GM18507 (cell line): ENCODE measurements at regions not wholly inside any gene's neighbourhood (a gene's known extent, or its start where the extent isn't known, plus 50 kb on each side); places are given as distances from the start of the nearest gene placed in this dataset.
"Not testable (repeated sequence)": the region's sequence is repeated elsewhere in the genome, so short reads cannot be mapped to it uniquely, and the experiment has no call there.

Experiments
- DNase-seq: peaks from one replicate; pipeline ENCODE4 v3.0.0; 2011; ENCODE audit warnings: low read depth; ENCODE audit not compliant: insufficient read length; ENCODE audit errors: extremely low spot score
- FAIRE-seq: peaks from 2 replicates; lab custom pipeline; 2011; peaks lifted over from hg19 to GRCh38; lab: Jason Lieb, UNC

DNA sequence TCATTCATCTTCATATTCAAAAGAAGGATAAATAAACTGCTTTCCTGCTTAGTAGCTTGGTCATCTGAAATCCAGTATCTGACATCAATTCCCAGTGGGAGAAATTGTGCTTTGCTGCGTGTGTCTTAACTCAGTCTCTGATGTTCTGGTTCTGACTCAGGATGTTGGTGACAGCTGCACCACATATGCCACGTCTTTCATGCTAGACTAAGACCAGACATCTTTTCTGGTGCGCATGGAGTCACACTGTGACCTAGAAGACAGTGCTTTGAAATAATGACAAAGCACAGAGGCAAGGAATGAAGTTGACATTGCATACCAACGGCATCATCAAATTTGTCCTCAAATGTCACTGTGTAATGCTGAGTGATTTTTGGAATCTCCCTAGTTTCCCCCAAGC lies 308.8 kb upstream of the PLGLB1 start:
- not testable (repeated sequence) for FAIRE-seq, DNase-seq

- not testable (repeated sequence) for DNase-seq, FAIRE-seq
These were observed 310.4 kb upstream of the PLGLB1 start for GRCh38 chr2:87331940-87332583.

- FAIRE-seq: not testable (repeated sequence)
These were observed 313.2 kb upstream of the PLGLB1 start for GRCh38 chr2:87334888-87335287.

DNA sequence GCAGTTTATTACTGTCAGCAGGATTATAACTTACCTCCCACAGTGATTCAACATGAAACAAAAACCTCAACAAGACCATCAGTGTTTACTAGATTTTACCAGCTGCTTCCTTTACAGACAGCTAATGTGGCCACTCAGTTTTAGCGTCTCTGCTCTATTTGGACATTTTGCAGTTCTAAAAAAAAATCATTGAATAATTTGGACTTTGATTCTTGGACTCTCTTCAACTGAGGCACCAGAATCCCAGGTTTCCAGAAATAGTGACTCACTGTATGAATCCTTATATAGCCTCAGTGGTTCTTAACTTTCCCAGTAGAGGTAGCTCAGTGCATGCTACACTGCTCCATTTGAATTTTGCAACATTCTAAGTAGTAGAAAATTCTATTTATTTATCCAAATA lies 317.4 kb upstream of the PLGLB1 start:
- FAIRE-seq, DNase-seq: not testable (repeated sequence)

More at GRCh38 chr2:87334888-87335287, 313.2 kb upstream of the PLGLB1 start:
- not testable (repeated sequence) for DNase-seq

DNA sequence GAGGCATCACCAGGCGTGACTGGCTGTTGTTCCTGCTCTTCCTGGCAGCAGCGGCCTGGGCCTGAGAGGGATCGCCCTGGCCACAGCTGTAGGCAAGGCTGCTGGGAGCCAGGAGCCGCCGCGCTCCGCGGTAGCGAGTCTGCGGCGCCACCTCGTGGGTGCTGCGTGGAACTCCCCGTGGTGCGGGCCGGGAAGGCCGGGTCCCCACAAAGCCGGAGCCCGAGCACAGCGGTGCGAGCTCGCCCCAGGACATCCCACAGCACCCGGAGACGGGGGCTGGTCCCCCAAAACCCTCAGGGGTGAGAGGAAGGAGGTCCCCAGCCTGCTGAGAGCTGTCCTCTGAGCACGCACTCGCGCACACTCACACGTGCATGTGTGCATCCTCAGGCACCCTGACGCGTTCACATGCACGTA lies 320.0 kb upstream of the PLGLB1 start:
- not testable (repeated sequence) for DNase-seq, FAIRE-seq

- FAIRE-seq, DNase-seq: not testable (repeated sequence)
These were observed 320.5 kb upstream of the PLGLB1 start for GRCh38 chr2:87342175-87342574.

DNA sequence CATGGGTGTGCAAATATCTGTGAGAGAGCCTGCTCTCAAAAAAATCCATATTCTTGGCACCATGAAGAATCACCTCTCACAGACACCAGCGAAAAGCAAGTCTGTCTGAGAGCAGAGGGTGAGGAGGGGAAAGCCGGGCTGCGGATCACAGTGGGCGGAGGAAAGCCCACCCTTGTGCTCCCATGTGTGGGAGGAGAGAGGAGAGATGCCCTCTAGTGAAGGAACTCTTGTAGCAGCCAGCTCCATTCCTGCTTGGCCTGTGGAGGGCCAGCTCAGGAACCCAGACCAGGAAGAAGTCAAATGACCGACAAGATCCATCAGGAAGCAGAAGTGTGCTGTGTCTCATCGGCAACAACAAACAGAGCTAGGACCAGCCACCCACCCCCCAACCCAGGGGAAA lies 321.7 kb upstream of the PLGLB1 start:
- FAIRE-seq: not testable (repeated sequence)

DNA sequence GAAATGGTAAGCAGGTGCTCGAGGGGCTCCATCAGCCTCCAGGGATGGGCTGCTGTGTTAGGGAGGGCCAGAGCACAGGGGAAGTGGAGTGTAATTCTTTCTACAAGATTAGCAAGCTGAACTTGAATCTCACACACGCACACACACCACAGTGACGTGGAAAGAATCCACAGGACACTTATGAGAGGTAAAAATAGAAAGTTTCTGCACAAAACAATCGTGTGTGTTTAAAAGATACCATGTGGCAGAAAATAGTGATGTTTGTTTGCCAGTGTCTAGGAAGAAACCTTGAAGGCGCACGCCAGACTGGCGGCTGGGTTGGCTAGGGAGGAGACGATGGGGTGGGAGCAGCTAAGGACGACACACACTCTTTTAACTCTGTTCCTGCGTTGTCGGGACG lies 323.6 kb upstream of the PLGLB1 start:
- FAIRE-seq, DNase-seq: not testable (repeated sequence)

More for the DNA sequence above, 321.7 kb upstream of the PLGLB1 start:
- DNase-seq: not testable (repeated sequence)

- FAIRE-seq, DNase-seq: not testable (repeated sequence)
These were observed 326.9 kb upstream of the PLGLB1 start for GRCh38 chr2:87348556-87348955.

- FAIRE-seq: not testable (repeated sequence)
These were observed 327.4 kb upstream of the PLGLB1 start for GRCh38 chr2:87349006-87349405.

GRCh38 chr2:87352178-87352934 lies 330.7 kb upstream of the PLGLB1 start:
- FAIRE-seq: not testable (repeated sequence)

More at GRCh38 chr2:87349006-87349405, 327.4 kb upstream of the PLGLB1 start:
- not testable (repeated sequence) for DNase-seq

GRCh38 chr2:87353408-87353807 lies 331.8 kb upstream of the PLGLB1 start:
- FAIRE-seq, DNase-seq: not testable (repeated sequence)

More at GRCh38 chr2:87352178-87352934, 330.7 kb upstream of the PLGLB1 start:
- DNase-seq: not testable (repeated sequence)

DNA sequence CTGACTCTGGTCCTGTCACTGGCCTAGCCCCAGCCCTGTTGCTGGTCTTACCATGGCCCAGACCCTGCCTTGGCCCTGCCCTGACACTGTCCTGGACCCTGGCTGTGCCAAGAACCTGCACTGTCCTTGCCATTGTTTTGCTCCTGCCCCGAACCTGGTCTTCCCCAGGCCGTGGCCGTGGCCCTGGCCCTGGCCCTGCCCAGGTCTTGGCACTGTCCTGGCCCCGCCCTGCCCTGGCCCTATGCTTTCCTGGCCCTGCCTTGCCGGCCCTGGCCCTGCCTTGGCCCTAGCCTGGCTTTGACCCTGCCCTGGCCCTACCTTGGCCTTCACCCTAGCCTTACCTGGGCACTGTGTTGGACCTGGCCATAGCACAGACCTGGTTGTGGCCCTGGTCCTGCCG lies 332.5 kb upstream of the PLGLB1 start:
- not testable (repeated sequence) for FAIRE-seq, DNase-seq

DNA sequence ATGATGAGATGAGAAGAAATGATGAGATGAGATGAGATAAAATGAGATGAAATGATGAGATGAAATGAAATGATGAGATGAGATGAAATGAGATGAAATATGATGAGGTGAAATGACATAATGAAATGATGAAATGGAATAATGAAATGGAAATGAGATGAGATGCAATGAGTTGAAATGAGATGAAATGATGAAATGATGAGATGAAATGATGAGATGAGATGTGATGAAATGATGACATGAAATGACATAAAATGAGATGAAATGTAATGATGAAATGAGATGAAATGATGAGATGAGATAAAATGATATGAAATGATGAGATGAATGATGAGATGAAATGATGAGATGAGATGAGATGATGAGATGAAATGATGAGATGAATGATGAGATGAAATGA lies 338.6 kb upstream of the PLGLB1 start:
- not testable (repeated sequence) for FAIRE-seq

GRCh38 chr2:87360927-87361326 lies 339.3 kb upstream of the PLGLB1 start:
- not testable (repeated sequence) for DNase-seq, FAIRE-seq

More for the DNA sequence above, 338.6 kb upstream of the PLGLB1 start:
- not testable (repeated sequence) for DNase-seq

DNA sequence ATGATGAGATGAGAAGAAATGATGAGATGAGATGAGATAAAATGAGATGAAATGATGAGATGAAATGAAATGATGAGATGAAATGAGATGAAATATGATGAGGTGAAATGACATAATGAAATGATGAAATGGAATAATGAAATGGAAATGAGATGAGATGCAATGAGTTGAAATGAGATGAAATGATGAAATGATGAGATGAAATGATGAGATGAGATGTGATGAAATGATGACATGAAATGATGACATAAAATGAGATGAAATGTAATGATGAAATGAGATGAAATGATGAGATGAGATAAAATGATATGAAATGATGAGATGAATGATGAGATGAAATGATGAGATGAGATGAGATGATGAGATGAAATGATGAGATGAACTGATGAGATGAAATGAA lies 340.2 kb upstream of the PLGLB1 start:
- not testable (repeated sequence) for DNase-seq, FAIRE-seq

DNA sequence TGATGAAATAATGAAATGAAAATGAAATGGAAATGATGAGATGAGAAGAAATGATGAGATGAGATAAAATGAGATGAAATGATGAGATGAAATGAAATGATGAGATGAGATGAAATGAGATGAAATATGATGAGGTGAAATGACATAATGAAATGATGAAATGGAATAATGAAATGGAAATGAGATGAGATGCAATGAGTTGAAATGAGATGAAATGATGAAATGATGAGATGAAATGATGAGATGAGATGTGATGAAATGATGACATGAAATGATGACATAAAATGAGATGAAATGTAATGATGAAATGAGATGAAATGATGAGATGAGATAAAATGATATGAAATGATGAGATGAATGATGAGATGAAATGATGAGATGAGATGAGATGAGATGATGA lies 342.7 kb upstream of the PLGLB1 start:
- DNase-seq, FAIRE-seq: not testable (repeated sequence)

DNA sequence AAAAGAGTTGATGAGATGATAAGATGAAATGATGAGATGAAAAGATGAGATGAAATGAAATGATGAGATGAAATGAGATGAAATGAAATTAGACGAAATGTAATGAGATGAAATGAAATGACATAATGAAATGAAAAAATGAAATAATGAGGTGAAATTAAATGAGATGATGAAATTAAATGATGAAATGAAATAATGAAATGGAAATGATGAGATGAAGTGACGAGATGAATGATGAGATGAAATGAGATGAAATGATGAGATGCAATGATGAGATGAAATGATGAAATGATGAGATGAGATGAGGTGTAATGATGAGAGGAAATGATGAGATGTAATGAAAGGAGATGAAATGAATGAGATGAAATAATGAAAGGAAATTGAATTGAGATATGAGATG lies 343.4 kb upstream of the PLGLB1 start:
- not testable (repeated sequence) for DNase-seq, FAIRE-seq

DNA sequence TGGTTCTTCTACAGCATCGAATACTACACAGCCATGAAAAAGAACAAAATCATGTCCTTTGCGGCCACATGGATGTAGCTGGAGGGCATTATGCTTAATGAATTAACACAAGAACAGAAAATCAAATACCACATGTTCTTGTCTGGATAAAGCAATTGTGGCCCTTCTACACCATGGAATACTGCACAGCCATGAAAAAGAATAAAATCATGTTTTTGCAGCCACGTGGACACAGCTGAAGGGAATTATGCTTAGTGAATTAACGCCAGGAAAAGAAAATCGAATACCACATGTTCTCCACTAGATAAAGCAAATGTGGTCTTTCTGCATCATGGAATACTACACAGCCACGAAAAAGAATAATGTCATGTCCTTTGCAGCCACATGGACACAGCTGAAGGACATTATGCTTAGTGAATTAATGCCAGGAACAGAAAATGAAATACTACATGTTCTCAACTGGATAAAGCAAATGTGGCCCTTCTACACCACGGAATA lies 361.8 kb upstream of the PLGLB2 start:
- FAIRE-seq, DNase-seq: not testable (repeated sequence)

DNA sequence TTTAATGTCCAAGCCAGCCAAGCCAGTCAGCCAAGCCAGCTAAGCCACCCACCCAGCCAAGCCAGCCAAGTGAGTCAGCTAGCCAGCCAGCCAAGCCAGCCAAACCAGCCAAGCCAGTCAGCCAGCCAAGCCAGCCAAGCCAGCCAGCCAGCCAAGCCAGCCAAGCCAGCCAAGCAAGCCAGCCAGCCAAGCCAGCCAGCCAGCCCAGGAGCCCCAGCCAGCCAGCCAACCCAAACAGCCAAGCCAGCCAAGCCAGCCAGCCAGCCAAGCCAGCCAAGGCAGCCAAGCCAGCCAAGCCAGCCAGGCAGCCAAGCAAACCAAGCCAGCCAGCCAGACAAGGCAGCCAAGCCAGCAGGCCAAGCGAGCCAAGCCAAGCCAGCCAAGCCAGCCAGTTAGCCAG lies 352.1 kb upstream of the PLGLB2 start:
- FAIRE-seq, DNase-seq: not testable (repeated sequence)
